Breast epithelium (tissue), 4 donors: ENCODE measurements at regions not wholly inside any gene's neighbourhood (a gene's known extent, or its start where the extent isn't known, plus 50 kb on each side); places are given as distances from the start of the nearest gene placed in this dataset.

Experiments used
- DNase-seq, 2 donors: peaks; one replicate each; pipeline ENCODE4 v3.0.0-alpha.2; 2019; ENCODE audit warnings: low spot score in 2 of 2
- H3K27ac ChIP-seq, 2 donors: fragments of 200-600 bp; sonication (generic) in 1 of 2; one replicate each; pipeline ENCODE4 v1.5.1; 2016 to 2019; ENCODE audit warnings: mild to moderate bottlenecking in 1 of 2
- H3K27me3 ChIP-seq, 2 donors: fragments of 200-600 bp; sonication (generic) in 1 of 2; one replicate each; pipeline versions ENCODE4 v1.5.1 to v1.6.0; 2017 to 2019; ENCODE audit warnings: control low read depth in 1 of 2, mild to moderate bottlenecking in 1 of 2
- H3K36me3 ChIP-seq: fragments of 200-600 bp; one replicate; pipeline ENCODE4 v1.5.1; 2019
- H3K4me1 ChIP-seq, 2 donors: fragments of 200-600 bp; sonication (generic); one replicate each; pipeline ENCODE4 v1.5.1; 2016 to 2019; ENCODE audit warnings: control low read depth in 1 of 2
- H3K4me3 ChIP-seq, 3 donors: fragments of 200-600 bp; sonication (generic); 1 replicate in 2 of 3; 2 replicates in 1 of 3; pipeline ENCODE4 v1.5.1; 2016 to 2019; ENCODE audit warnings: mild to moderate bottlenecking in 3 of 3, moderate library complexity in 2 of 3
- H3K9me3 ChIP-seq, 2 donors: fragments of 200-600 bp; sonication (generic) in 1 of 2; one replicate each; pipeline ENCODE4 v1.5.1; 2016 to 2019; ENCODE audit warnings: control low read depth in 1 of 2
- POLR2A ChIP-seq: fragments of 450-650 bp; IDR thresholded peaks from one replicate; pipeline ENCODE4 v1.6.1; 2016; ENCODE audit warnings: antibody characterized with exemption, mild to moderate bottlenecking, moderate library complexity
- POLR2AphosphoS5 ChIP-seq, 3 donors: sonication (generic); formaldehyde crosslinking; IDR thresholded peaks; one replicate each; pipeline ENCODE4 v1.6.1; 2017; ENCODE audit warnings: antibody characterized with exemption in 3 of 3
- intact Hi-C: fragments of 100-400 bp; cut with DNase I; formaldehyde crosslinking; loops from one replicate; pipeline ENCODE4 v1.15.1; 2023; ENCODE audit warnings: low total_unique reads
- TF ChIP-seq, protein P1 (sequence below), 3 donors: fragments of 450-650 bp; IDR thresholded peaks; one replicate each; pipeline ENCODE4 v1.5.1; 2016 to 2017; ENCODE audit warnings: antibody characterized with exemption in 3 of 3, mild to moderate bottlenecking in 3 of 3, moderate library complexity in 3 of 3

DNA sequence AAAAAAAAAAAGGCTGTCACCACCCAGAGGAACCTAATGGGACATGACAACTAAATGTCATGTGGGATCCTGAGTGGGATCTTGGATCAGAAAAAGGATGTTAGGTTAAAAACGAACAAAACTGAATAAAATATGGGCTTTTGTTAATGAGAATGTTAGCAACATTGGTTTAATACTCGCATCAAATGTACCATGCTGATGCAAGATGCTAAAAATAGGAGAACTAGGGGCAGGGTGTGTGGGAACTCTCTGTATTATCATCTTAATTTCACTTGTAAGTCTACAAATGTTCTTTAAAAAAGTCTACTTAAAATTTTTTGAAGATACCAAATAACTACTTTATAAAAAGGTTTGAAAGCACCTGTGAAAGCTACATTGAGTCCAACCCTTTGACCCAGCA is 88.8 kb upstream of the PRR5 start:
- TF ChIP-seq, protein P1, sequence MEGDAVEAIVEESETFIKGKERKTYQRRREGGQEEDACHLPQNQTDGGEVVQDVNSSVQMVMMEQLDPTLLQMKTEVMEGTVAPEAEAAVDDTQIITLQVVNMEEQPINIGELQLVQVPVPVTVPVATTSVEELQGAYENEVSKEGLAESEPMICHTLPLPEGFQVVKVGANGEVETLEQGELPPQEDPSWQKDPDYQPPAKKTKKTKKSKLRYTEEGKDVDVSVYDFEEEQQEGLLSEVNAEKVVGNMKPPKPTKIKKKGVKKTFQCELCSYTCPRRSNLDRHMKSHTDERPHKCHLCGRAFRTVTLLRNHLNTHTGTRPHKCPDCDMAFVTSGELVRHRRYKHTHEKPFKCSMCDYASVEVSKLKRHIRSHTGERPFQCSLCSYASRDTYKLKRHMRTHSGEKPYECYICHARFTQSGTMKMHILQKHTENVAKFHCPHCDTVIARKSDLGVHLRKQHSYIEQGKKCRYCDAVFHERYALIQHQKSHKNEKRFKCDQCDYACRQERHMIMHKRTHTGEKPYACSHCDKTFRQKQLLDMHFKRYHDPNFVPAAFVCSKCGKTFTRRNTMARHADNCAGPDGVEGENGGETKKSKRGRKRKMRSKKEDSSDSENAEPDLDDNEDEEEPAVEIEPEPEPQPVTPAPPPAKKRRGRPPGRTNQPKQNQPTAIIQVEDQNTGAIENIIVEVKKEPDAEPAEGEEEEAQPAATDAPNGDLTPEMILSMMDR (IDR thresholded peaks at IDR 0.05), result no peak
- TF ChIP-seq POLR2AphosphoS5 (IDR thresholded peaks at IDR 0.05) (no peak), POLR2A (no peak)
- no peak for DNase-seq
- Histone ChIP-seq H3K4me1 (no peaks in the 10 kb centered on the region), H3K4me3 (no peak overlapping the region), H3K27ac (no peak overlapping the region), H3K27me3 (peaks cover 0 to 6% of the 10 kb centered on the region in 2 donors), H3K9me3 (peaks cover 34 to 42% of the 10 kb centered on the region in 2 donors), H3K36me3 (no peaks in the 10 kb centered on the region)
- intact Hi-C loops, result no loop called here

DNA sequence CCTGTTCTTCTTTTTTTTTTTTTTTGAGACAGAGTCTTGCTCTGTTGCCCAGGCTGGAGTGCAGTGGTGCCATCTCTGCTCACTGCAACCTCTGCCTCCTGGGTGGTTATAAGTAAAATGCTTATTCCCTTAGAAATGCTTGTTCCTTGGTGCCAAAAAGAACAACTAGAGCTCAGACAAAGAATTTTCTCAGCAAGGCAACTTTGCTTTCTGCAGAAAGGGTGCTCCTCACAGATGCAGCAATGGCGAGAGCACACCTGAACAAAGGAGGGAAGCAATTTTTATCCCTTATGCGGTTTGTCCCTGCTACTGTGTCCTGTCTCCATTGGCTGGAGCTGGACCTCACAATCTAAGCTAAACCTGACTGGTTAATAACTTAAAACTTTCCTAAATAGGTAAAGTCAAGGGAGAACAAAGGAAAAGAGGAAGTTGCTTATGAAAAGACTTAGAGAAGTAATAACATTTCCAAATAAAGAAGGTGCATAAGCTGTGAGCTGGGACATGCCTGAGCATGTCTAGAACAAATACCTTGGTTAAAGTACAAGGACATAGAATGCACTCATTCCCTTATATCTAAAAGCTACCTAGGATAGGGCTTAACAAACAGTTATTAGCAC is 90.0 kb upstream of the PRR5 start:
- intact Hi-C loops, result no loop called here
- no peaks in the 10 kb centered on the region for H3K36me3 ChIP-seq
- no peak for DNase-seq
- H3K27me3 ChIP-seq, result peaks cover 0 to 17% of the 10 kb centered on the region in 2 donors
- peaks cover 34 to 42% of the 10 kb centered on the region in 2 donors for H3K9me3 ChIP-seq
- no peak overlapping the region for H3K27ac ChIP-seq
- no peaks in the 10 kb centered on the region for H3K4me1 ChIP-seq
- H3K4me3 ChIP-seq, result no peak overlapping the region
- no peak for TF ChIP-seq POLR2A

DNA sequence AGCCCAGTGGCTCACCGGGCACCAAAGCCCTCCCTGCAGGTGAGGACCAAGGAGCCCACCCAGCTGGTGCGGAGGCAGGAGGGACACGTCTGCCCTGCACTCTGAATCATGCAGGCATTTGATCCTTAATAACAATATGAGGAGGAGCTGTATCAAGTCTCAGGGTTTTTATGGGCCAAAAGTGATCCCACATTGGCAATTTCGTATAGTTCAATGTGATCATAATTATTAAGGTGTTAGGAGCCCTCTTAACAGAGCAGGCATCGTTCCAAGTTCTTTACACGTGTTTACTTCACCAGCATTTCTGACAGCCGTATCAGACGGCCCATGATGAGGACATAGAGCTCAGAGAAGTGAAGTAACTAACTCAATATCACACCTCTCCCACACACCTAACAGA is 91.9 kb upstream of the PRR5 start:
- Histone ChIP-seq H3K9me3 (peaks cover 29 to 41% of the 10 kb centered on the region in 2 donors), H3K27ac (no peak overlapping the region), H3K4me1 (no peaks in the 10 kb centered on the region), H3K36me3 (no peaks in the 10 kb centered on the region), H3K4me3 (no peak overlapping the region), H3K27me3 (peaks cover 0 to 32% of the 10 kb centered on the region in 2 donors)
- TF ChIP-seq, protein P1 (IDR thresholded peaks at IDR 0.05), result no peak
- TF ChIP-seq POLR2AphosphoS5 (IDR thresholded peaks at IDR 0.05), result no peak
- intact Hi-C loops, result no loop called here
- no peak for DNase-seq

DNA sequence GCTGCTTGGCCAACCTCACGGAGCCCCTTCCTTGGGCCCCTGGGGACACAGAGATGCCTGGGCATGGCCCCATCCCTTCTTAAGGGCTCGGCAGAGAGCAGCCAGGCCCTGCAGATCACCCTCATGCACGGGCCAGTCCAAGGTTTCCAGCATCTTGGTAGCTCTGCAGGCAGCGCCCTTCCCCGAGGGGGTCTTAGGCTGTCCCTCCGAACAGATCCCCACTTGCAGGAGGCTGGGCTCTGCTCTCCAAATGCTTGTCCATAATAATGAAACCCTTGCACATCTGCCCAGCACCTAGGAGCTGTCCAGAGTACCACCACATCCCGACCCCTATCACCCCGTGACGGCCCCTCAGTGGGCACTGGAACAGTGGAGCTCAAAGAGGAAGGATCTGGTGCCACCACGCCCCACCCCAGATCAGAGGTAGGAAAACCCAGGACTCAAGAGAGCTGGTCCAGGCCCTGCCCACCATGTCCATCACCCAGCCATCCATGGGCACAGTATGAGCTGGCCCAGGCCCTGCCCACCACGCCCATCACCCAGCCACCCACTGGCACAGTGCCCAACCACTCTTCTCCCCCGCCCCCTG is 92.5 kb upstream of the PRR5 start:
- Histone ChIP-seq H3K27ac (no peak overlapping the region), H3K36me3 (no peaks in the 10 kb centered on the region), H3K4me1 (no peaks in the 10 kb centered on the region), H3K9me3 (peaks cover 23 to 35% of the 10 kb centered on the region in 2 donors), H3K4me3 (no peak overlapping the region), H3K27me3 (peaks cover 0 to 34% of the 10 kb centered on the region in 2 donors)
- DNase-seq, result no peak
- intact Hi-C loops, result no loop called here
- TF ChIP-seq POLR2AphosphoS5 (IDR thresholded peaks at IDR 0.05), result no peak
- no peak for TF ChIP-seq POLR2A
- TF ChIP-seq, protein P1 (IDR thresholded peaks at IDR 0.05), result no peak

DNA sequence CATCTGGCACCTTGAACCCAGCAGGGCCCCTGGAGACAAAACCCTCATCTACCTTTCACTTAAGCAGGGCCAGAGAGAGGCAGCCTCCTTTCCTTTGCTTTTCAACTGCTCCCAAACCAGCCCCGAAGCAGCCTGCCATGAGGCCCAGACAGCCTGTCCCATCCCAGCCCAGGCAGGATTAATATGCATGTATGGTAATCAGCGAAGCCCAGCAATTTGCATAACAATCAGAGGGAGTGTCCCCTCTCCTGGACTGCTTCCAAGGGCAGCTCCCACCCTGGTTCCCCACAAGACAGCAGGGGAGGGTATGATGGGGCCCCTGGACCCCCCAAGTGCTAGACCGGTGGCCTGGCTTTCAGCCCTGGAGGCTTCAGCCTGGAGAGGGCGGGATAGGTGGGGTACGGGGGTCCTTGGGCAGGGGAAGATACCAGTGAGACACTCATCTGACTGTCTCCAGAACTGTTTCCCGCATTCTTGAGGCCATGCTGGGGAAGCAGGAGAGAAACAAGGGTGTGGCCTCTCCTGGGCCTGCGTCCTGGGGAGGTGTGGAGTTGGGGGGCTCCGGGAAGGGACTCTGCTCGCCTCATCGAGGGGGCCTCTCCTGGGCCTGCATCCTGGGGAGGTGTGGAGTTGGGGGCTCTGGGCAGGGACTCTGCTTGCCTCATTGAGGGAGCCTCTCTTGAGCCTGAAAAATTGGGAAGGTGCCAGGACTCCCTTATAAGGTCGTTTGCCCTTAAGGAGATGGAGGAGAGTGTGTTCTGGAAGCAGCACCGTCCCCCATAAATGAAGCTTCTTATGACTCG is 93.2 kb upstream of the PRR5 start:
- DNase-seq, result no peak
- peaks cover 21 to 28% of the 10 kb centered on the region in 2 donors for H3K9me3 ChIP-seq
- H3K4me1 ChIP-seq, result no peaks in the 10 kb centered on the region
- H3K27ac ChIP-seq, result no peak overlapping the region
- TF ChIP-seq POLR2AphosphoS5 (IDR thresholded peaks at IDR 0.05) (no peak), POLR2A (no peak)
- TF ChIP-seq, protein P1 (IDR thresholded peaks at IDR 0.05), result no peak
- no peaks in the 10 kb centered on the region for H3K36me3 ChIP-seq
- H3K27me3 ChIP-seq, result peaks cover 0 to 34% of the 10 kb centered on the region in 2 donors
- H3K4me3 ChIP-seq, result no peak overlapping the region
- intact Hi-C loops, result no loop called here
